ENCODE measurements at regions not wholly inside any gene's neighbourhood (a gene's known extent, or its start where the extent isn't known, plus 50 kb on each side); places are given as distances from the start of the nearest gene placed in this dataset.

DNA sequence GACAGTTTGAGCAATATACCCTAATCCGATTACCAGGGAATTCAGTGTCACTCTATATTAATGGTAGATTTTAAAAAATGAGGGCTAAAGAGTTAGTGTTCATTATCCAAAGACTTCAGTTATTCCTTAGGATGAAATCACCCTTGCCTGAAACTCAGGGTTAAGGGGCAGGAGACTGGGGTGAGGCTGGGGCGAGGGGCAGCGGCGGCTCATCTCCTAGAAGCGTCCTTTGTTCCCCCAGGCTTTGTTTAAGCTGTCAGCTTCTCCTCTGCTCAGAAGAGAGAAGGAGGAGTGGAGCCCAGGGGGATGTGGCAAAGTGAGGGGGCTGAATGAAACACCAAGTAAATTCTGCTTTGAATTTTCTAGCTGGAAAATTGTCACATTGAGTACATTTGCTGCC lies 117.7 kb upstream of the ELAC2 start:
- no peak for FAIRE-seq
- no peak overlapping the region for H2AK5ac ChIP-seq (ENCODE audit: low read depth, low read length)
- no peak overlapping the region for H3K23ac ChIP-seq (ENCODE audit: insufficient read length)
- H3K56ac ChIP-seq (replicated peaks; ENCODE audit: insufficient read length, low read depth, low read length), result no peak overlapping the region
- no peak for DNase-seq (ENCODE audit: low read depth in 1 of 2, low spot score in 2 of 2)
- H3K79me1 ChIP-seq (ENCODE audit: low read depth, low read length), result no peaks in the 10 kb centered on the region
- no peaks in the 10 kb centered on the region for H3K27me3 ChIP-seq (replicated peaks in 1 of 4; ENCODE audit: control insufficient read depth in 3 of 4, extremely low read depth in 1 of 4, insufficient read depth in 3 of 4, low read length in 3 of 4)
- H3K23me2 ChIP-seq (ENCODE audit: low read depth, low read length), result peaks cover 5% of the 10 kb centered on the region; the same call in 1 of the 2 replicates
- peaks cover 0 to 1% of the 10 kb centered on the region in 2 experiments for H4K20me1 ChIP-seq (replicated peaks in 1 of 2; ENCODE audit: control insufficient read depth in 1 of 2, insufficient read depth in 2 of 2, low read length in 2 of 2)
- no peak overlapping the region for H3K18ac ChIP-seq (ENCODE audit: extremely low read depth, low read length)
- no peak overlapping the region for H3K4ac ChIP-seq (replicated peaks; ENCODE audit: insufficient read length, low read depth, low read length)
- H3K27ac ChIP-seq (ENCODE audit: low read depth, low read length), result no peak overlapping the region
- H3K14ac ChIP-seq (ENCODE audit: insufficient read length), result no peak overlapping the region
- no peak overlapping the region for H2BK5ac ChIP-seq (ENCODE audit: low read depth, low read length)
- no peak overlapping the region for H4K5ac ChIP-seq (ENCODE audit: insufficient read length, low read depth, low read length)
- no peaks in the 10 kb centered on the region; a peak in 1 of 8 replicates for H3K36me3 ChIP-seq (ENCODE audit: control insufficient read depth in 2 of 4, insufficient read depth in 4 of 4, low read length in 3 of 4)
- H2BK12ac ChIP-seq (ENCODE audit: low read depth, low read length), result no peak overlapping the region
- no peaks in the 10 kb centered on the region for H3K79me2 ChIP-seq (ENCODE audit: control insufficient read depth in 1 of 2, insufficient read depth in 2 of 2, low read length in 2 of 2)
- TF ChIP-seq CHD1 (IDR thresholded peaks at IDR 0.05; ENCODE audit: low read depth, low read length), result no peak
- no peak for TF ChIP-seq RAD21 (IDR thresholded peaks at IDR 0.05 in 1 of 2, conservative IDR thresholded peaks at IDR 0.05 in 1 of 2; ENCODE audit: low read depth in 2 of 2, low read length in 2 of 2)
- no peak for TF ChIP-seq TBP (IDR thresholded peaks at IDR 0.05; ENCODE audit: low read depth, low read length)
- no peak for TF ChIP-seq SAP30 (IDR thresholded peaks at IDR 0.05; ENCODE audit: insufficient read depth, insufficient replicate concordance, low read length)
- TF ChIP-seq CTBP2 (IDR thresholded peaks at IDR 0.05; ENCODE audit: borderline replicate concordance, insufficient read depth, insufficient read length, low read length), result no peak
- TF ChIP-seq ASH2L (IDR thresholded peaks at IDR 0.05; ENCODE audit: low read length), result no peak
- no peak for TF ChIP-seq TAF1 (IDR thresholded peaks at IDR 0.05; ENCODE audit: low read depth, low read length)
- TF ChIP-seq BRCA1 (IDR thresholded peaks at IDR 0.05; ENCODE audit: low read depth, low read length), result no peak
- no peak overlapping the region for H3K4me3 ChIP-seq (ENCODE audit: extremely low read depth in 1 of 4, insufficient read depth in 2 of 4, low read depth in 3 of 4, low read length in 4 of 4)
- H2BK20ac ChIP-seq (ENCODE audit: low read length), result no peak overlapping the region
- 89% methylated on average over 5 of the region's 5 CpGs; no CpG with 5 or more reads in 1 of the 2 experiments for whole genome bisulfite sequencing, 2 experiments (ENCODE audit: extremely low coverage in 1 of 2, insufficient coverage in 1 of 2, insufficient read length in 1 of 2, insufficient replicate concordance in 2 of 2, low coverage in 1 of 2, low lambda C conversion rate in 2 of 2, missing lambda C conversion rate in 1 of 2)
- no peak overlapping the region for H2BK15ac ChIP-seq (ENCODE audit: low read length)
- no peak overlapping the region for H4K8ac ChIP-seq (ENCODE audit: extremely low read depth, insufficient read depth, low read length)
- H4K91ac ChIP-seq (replicated peaks; ENCODE audit: insufficient read length, low read length), result no peak overlapping the region
- no peak overlapping the region for H3K9ac ChIP-seq (replicated peaks in 1 of 4; ENCODE audit: extremely low read depth in 1 of 4, low read depth in 3 of 4, low read length in 3 of 4)
- H3K4me1 ChIP-seq (replicated peaks in 1 of 4; ENCODE audit: control insufficient read depth in 3 of 4, insufficient read depth in 4 of 4, low read length in 3 of 4), result peaks cover 0 to 2% (median 0%) of the 10 kb centered on the region in 4 experiments; a peak in 1 of 7 replicates
- peaks cover 17% of the 10 kb centered on the region in 2 experiments for H3K9me3 ChIP-seq (ENCODE audit: insufficient read depth in 2 of 2, low read depth in 1 of 2, low read length in 1 of 2)
- CTCF ChIA-PET (ENCODE audit: partially characterized antibody), result interaction anchor here (0.6 to 1.5 kb wide), 4 partner anchors 12 to 1070 kb away, joined by 3 to 6 read pairs (median 3); no protein-coding TSS in a partner anchor
- H3K4me2 ChIP-seq (ENCODE audit: insufficient read depth in 1 of 2, low read depth in 2 of 2, low read length in 2 of 2), result no peak overlapping the region
- no peak overlapping the region for H2AFZ ChIP-seq (ENCODE audit: low read length)
- POLR2A ChIA-PET (ENCODE audit: partially characterized antibody), result no interaction called here
- H2BK120ac ChIP-seq (replicated peaks; ENCODE audit: low read depth, low read length), result no peak overlapping the region
